NOMO-1 treated with dmso at 0.1 percent for 144 hours (cell line): ENCODE measurements at regions not wholly inside any gene's neighbourhood (a gene's known extent, or its start where the extent isn't known, plus 50 kb on each side); places are given as distances from the start of the nearest gene placed in this dataset.

Experiments
- DNase-seq: peaks from one replicate; lab custom pipeline; 2025; ENCODE audit not compliant: unreplicated experiment; lab: John Stamatoyannopoulos, UW

- DNase-seq: no peak
Measured at GRCh38 chr11:70486731-70487130, 88.4 kb downstream of the CTTN start.

GRCh38 chr11:70487160-70487559 is 88.8 kb downstream of the CTTN start:
- DNase-seq: no peak

- no peak for DNase-seq
Measured at GRCh38 chr11:70487756-70488155, 89.4 kb downstream of the CTTN start.

- DNase-seq: no peak
Measured at GRCh38 chr11:70488171-70488703, 89.9 kb downstream of the CTTN start.

- no peak for DNase-seq
Measured at GRCh38 chr11:70489276-70489675, 90.9 kb downstream of the CTTN start.

- no peak for DNase-seq
Measured at GRCh38 chr11:70490208-70490607, 91.9 kb downstream of the CTTN start.

- no peak for DNase-seq
Measured at GRCh38 chr11:70490723-70491558, 92.6 kb downstream of the CTTN start.

GRCh38 chr11:70491696-70492472 is 93.6 kb downstream of the CTTN start:
- DNase-seq: no peak

- DNase-seq: no peak
Measured at GRCh38 chr11:70493089-70493474, 94.8 kb downstream of the CTTN start.

- DNase-seq: no peak
Measured at GRCh38 chr11:70493891-70494290, 95.6 kb downstream of the CTTN start.

- no peak for DNase-seq
Measured at GRCh38 chr11:70494559-70495350, 96.4 kb downstream of the CTTN start.

- DNase-seq: no peak
Measured at GRCh38 chr11:70495351-70496310, 97.3 kb downstream of the CTTN start.

GRCh38 chr11:70496591-70497535 is 98.5 kb downstream of the CTTN start:
- DNase-seq: no peak

- DNase-seq: no peak
Measured at GRCh38 chr11:70497536-70498075, 99.3 kb downstream of the CTTN start.

- DNase-seq: no peak
Measured at GRCh38 chr11:70498171-70498571, 99.8 kb downstream of the CTTN start.

- no peak for DNase-seq
Measured at GRCh38 chr11:70498976-70499801, 100.9 kb downstream of the CTTN start.

- no peak for DNase-seq
Measured at GRCh38 chr11:70500076-70500847, 101.9 kb downstream of the CTTN start.
